ENCODE measurements at regions not wholly inside any gene's neighbourhood (a gene's known extent, or its start where the extent isn't known, plus 50 kb on each side); places are given as distances from the start of the nearest gene placed in this dataset.

GRCh38 chr1:30514137-30514654, 209.2 kb downstream of the MATN1 start:
- TF ChIP-seq MYC (IDR thresholded peaks at IDR 0.05; ENCODE audit: low read depth, low read length) (no peak), CTCF (IDR thresholded peaks at IDR 0.05; ENCODE audit: low read depth, low read length) (no peak), MAX (IDR thresholded peaks at IDR 0.05; ENCODE audit: low read depth, low read length) (no peak), POLR2A (IDR thresholded peaks at IDR 0.05; ENCODE audit: extremely low read depth, insufficient read length) (no peak)
- no peak for DNase-seq (ENCODE audit: low read depth)
- no peak overlapping the region for H3K4me3 ChIP-seq (ENCODE audit: low read depth, low read length)

- TF ChIP-seq MYC (IDR thresholded peaks at IDR 0.05; ENCODE audit: low read depth, low read length) (no peak), MAX (IDR thresholded peaks at IDR 0.05; ENCODE audit: low read depth, low read length) (no peak), POLR2A (IDR thresholded peaks at IDR 0.05; ENCODE audit: extremely low read depth, insufficient read length) (no peak), CTCF (IDR thresholded peaks at IDR 0.05; ENCODE audit: low read depth, low read length) (no peak)
- no peak for DNase-seq (ENCODE audit: low read depth)
- H3K4me3 ChIP-seq (ENCODE audit: low read depth, low read length): no peak overlapping the region
Measured at GRCh38 chr1:30513396-30514136, 209.8 kb downstream of the MATN1 start.

- no peak for DNase-seq (ENCODE audit: low read depth)
- TF ChIP-seq CTCF (IDR thresholded peaks at IDR 0.05; ENCODE audit: low read depth, low read length) (no peak), POLR2A (IDR thresholded peaks at IDR 0.05; ENCODE audit: extremely low read depth, insufficient read length) (no peak), MYC (IDR thresholded peaks at IDR 0.05; ENCODE audit: low read depth, low read length) (no peak), MAX (IDR thresholded peaks at IDR 0.05; ENCODE audit: low read depth, low read length) (no peak)
- no peak overlapping the region for H3K4me3 ChIP-seq (ENCODE audit: low read depth, low read length)
Measured at GRCh38 chr1:30512914-30513265, 210.5 kb downstream of the MATN1 start.

- TF ChIP-seq POLR2A (IDR thresholded peaks at IDR 0.05; ENCODE audit: extremely low read depth, insufficient read length): no peak
- TF ChIP-seq MYC (IDR thresholded peaks at IDR 0.05; ENCODE audit: low read depth, low read length): no peak
- TF ChIP-seq CTCF (IDR thresholded peaks at IDR 0.05; ENCODE audit: low read depth, low read length): no peak
- no peak overlapping the region for H3K4me3 ChIP-seq (ENCODE audit: low read depth, low read length)
- no peak for DNase-seq (ENCODE audit: low read depth)
Measured at GRCh38 chr1:30511991-30512913, 211.1 kb downstream of the MATN1 start.

- no peak for DNase-seq (ENCODE audit: low read depth)
- H3K4me3 ChIP-seq (ENCODE audit: low read depth, low read length): no peak overlapping the region
- TF ChIP-seq CTCF (IDR thresholded peaks at IDR 0.05; ENCODE audit: low read depth, low read length) (no peak), MAX (IDR thresholded peaks at IDR 0.05; ENCODE audit: low read depth, low read length) (no peak), MYC (IDR thresholded peaks at IDR 0.05; ENCODE audit: low read depth, low read length) (no peak), POLR2A (IDR thresholded peaks at IDR 0.05; ENCODE audit: extremely low read depth, insufficient read length) (no peak)
Measured at GRCh38 chr1:30511563-30511962, 211.8 kb downstream of the MATN1 start.

Measured in NB4 (cell line).